ENCODE measurements at regions not wholly inside any gene's neighbourhood (a gene's known extent, or its start where the extent isn't known, plus 50 kb on each side); places are given as distances from the start of the nearest gene placed in this dataset.

DNA sequence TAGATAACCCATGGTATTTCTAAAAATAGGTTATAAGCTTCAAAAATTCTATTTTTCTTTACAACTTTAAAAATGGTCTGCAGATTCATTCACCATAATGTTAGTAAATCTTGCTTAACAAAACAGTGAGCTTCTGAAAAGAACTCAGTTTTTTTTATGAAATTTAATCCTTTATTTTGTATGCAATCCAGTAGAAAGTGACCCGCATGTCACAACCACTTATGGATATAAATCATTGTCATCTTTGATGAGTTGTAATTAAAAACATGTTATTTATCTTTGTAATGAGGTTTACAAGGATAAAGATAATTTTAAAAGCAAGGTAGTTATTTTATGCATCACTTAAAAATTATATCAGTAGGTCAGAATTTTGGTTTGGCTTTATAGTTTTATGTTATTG lies 173.5 kb upstream of the SEMA3A start:
- in situ Hi-C loops (cut with MboI; ENCODE audit: low pct_unique_long_range_greater_than_20kb, low sequenced_read_pairs, unreplicated experiment): no loop called here
- TF ChIP-seq, protein P1, sequence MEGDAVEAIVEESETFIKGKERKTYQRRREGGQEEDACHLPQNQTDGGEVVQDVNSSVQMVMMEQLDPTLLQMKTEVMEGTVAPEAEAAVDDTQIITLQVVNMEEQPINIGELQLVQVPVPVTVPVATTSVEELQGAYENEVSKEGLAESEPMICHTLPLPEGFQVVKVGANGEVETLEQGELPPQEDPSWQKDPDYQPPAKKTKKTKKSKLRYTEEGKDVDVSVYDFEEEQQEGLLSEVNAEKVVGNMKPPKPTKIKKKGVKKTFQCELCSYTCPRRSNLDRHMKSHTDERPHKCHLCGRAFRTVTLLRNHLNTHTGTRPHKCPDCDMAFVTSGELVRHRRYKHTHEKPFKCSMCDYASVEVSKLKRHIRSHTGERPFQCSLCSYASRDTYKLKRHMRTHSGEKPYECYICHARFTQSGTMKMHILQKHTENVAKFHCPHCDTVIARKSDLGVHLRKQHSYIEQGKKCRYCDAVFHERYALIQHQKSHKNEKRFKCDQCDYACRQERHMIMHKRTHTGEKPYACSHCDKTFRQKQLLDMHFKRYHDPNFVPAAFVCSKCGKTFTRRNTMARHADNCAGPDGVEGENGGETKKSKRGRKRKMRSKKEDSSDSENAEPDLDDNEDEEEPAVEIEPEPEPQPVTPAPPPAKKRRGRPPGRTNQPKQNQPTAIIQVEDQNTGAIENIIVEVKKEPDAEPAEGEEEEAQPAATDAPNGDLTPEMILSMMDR (IDR thresholded peaks at IDR 0.05; ENCODE audit: extremely low read depth, insufficient read depth, missing control alignments): no peak
- DNase-seq (ENCODE audit: low spot score): no peak

DNA sequence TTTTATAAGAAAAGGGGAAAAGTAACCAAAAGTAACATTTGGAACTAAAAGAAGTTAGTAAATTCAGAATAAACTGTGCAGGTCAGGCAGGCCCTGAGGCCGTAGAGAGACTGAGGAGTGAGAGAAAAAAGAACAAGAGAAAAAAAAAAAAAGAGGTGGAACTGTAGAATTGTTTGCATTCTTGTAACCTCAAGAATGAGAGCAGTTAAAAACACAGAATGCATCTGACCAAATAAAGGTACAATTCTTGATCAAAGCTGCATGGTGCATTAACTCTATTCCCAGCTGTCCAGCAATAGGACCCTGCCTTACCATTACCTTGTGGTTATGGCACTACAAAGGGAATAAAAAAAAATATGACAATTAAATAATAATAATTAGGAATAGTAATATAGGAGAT lies 170.1 kb upstream of the SEMA3A start:
- in situ Hi-C loops (cut with MboI; ENCODE audit: low pct_unique_long_range_greater_than_20kb, low sequenced_read_pairs, unreplicated experiment): no loop called here
- TF ChIP-seq, protein P1 (IDR thresholded peaks at IDR 0.05; ENCODE audit: extremely low read depth, insufficient read depth, missing control alignments): no peak
- no peak for DNase-seq (ENCODE audit: low spot score)

DNA sequence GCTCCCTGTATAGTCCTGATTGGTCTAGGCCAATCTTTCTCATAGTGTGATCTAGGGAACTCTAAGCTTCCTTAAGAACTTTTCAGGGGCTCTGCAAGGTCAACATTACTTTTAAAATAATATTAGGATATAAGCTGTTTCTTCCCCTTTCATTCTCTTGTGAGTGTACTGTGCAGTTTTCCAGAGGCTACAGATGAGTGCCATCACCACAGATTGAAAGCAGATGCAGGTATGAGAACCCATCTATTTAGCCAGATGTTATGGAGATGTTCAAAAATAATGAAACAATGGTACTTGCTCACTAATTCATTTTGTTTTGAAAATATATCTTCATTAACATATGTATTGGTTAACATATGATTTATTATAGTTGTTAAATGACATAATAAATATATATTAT lies 169.2 kb upstream of the SEMA3A start:
- no peak for DNase-seq (ENCODE audit: low spot score)
- in situ Hi-C loops (cut with MboI; ENCODE audit: low pct_unique_long_range_greater_than_20kb, low sequenced_read_pairs, unreplicated experiment): no loop called here
- TF ChIP-seq, protein P1 (IDR thresholded peaks at IDR 0.05; ENCODE audit: extremely low read depth, insufficient read depth, missing control alignments): no peak

DNA sequence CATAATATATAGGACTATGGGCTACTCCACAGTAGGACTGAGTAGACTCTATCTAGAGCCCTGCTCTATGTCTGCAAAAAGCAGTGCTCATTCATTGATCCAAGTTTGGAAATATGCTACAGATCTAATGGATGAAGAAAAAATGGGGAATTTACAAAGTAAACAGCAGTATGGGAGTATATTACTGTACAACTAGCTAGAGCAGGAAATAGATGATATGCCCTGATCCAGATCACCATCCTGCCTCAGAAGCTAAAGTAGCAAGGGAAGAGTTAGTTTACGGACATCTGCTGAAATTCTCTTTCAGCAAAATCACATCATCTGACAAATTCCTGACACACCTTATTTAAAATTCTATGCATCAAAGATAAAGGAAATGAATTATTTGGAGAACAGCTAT lies 168.2 kb upstream of the SEMA3A start:
- TF ChIP-seq, protein P1 (IDR thresholded peaks at IDR 0.05; ENCODE audit: extremely low read depth, insufficient read depth, missing control alignments): no peak
- in situ Hi-C loops (cut with MboI; ENCODE audit: low pct_unique_long_range_greater_than_20kb, low sequenced_read_pairs, unreplicated experiment): no loop called here
- no peak for DNase-seq (ENCODE audit: low spot score)

DNA sequence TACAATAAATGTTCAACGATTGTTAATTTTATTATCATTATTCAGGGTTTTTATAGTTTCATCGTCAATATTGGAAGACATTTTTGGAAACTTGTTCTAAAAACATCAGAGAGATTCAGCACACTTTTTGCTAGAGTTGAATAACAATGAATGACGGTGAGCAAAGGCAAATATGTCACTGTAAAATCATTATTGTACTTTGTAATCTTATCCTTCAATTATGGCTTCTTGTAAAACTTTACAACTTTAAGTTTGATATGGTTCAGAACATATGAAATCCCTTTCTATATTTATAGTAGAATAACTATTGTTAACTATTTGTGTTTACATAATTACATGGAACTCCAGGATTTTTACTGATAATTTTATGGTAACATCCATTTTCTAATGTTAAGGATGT lies 167.8 kb upstream of the SEMA3A start:
- in situ Hi-C loops (cut with MboI; ENCODE audit: low pct_unique_long_range_greater_than_20kb, low sequenced_read_pairs, unreplicated experiment): no loop called here

DNA sequence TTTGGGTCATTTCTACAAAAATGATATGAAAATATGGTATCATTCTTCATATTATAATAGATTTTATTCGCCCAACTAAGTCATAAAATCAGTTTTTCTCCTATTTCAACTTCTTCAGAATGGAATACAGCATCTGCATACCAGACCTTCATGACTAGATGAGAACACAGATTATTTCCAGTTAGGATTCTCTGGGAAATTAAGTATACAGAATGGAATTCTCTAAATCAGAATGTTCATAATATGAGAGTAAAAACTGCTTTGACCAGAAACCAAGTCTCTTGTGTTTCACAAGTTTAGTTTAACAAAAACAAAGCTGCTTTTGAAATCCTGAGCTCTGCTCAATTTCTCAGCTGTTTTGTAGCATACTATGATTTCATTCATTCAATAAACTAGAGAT lies 160.3 kb upstream of the SEMA3A start:
- in situ Hi-C loops (cut with MboI; ENCODE audit: low pct_unique_long_range_greater_than_20kb, low sequenced_read_pairs, unreplicated experiment): no loop called here
- TF ChIP-seq, protein P1 (IDR thresholded peaks at IDR 0.05; ENCODE audit: extremely low read depth, insufficient read depth, missing control alignments): no peak
- no peak for DNase-seq (ENCODE audit: low spot score)

More for the DNA sequence above, 167.8 kb upstream of the SEMA3A start:
- TF ChIP-seq, protein P1 (IDR thresholded peaks at IDR 0.05; ENCODE audit: extremely low read depth, insufficient read depth, missing control alignments): no peak
- no peak for DNase-seq (ENCODE audit: low spot score)

DNA sequence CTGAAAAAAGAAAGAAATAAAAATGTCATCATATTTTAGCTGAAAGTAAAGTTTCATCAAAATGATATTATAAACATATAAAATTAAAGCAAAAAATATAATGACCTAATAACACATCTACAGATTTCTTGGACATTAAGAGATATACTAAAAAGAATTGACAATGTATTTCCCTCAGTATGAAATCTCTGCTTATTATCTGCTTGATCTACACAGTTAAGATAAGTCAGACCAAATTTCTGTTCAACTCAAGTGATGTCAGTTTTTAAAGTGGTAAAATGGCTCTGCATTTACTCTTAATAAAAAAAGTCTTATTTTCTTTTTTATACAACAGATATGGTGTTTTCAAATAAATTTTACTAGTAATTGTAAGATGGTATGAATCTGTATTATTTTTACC lies 159.4 kb upstream of the SEMA3A start:
- TF ChIP-seq, protein P1 (IDR thresholded peaks at IDR 0.05; ENCODE audit: extremely low read depth, insufficient read depth, missing control alignments): no peak
- no peak for DNase-seq (ENCODE audit: low spot score)
- in situ Hi-C loops (cut with MboI; ENCODE audit: low pct_unique_long_range_greater_than_20kb, low sequenced_read_pairs, unreplicated experiment): no loop called here

All from GM13977 (cell line).